A549 (cell line): ENCODE measurements at regions not wholly inside any gene's neighbourhood (a gene's known extent, or its start where the extent isn't known, plus 50 kb on each side); places are given as distances from the start of the nearest gene placed in this dataset.

Source experiments
- ATAC-seq, 2 experiments: fragments of 200-7000 bp in 1 of 2; fragments of >200 bp in 1 of 2; cut with Nextera tagmentation in 1 of 2; cut with Tn5 transposase in 1 of 2; 3 replicates each; pipeline versions ENCODE4 v1.8.0 to v1.9.1; 2018 to 2020; ENCODE audit warnings: mild to moderate bottlenecking in 1 of 2, moderate library complexity in 1 of 2
- CTCF ChIA-PET: fragments of 300-600 bp; sonication (Branson Sonifier 250); formaldehyde crosslinking; extraction: SDS; loops from one replicate; lab custom pipeline; 2021; ENCODE audit warnings: antibody characterized with exemption, inconsistent platforms; lab: Yijun Ruan, JAX
- POLR2A ChIA-PET: fragments of 350-600 bp; formaldehyde crosslinking; extraction: SDS; loops from one replicate; lab custom pipeline; 2021; ENCODE audit warnings: antibody characterized with exemption, inconsistent platforms; lab: Yijun Ruan, JAX
- DNase-seq, 2 experiments: peaks; one replicate each; pipeline versions ENCODE4 v3.0.0 to v3.0.0-alpha.2; 2011 to 2016; ENCODE audit warnings: low read depth in 1 of 2, low spot score in 1 of 2
- FAIRE-seq: peaks from 2 replicates; lab custom pipeline; 2011; peaks lifted over from hg19 to GRCh38; lab: Jason Lieb, UNC
- H3K27ac ChIP-seq, 2 experiments: fragments of >200 bp; sonication (Bioruptor Twin); formaldehyde crosslinking; 3 replicates each; pipeline ENCODE4 v1.5.1; 2016 to 2017
- H3K4me1 ChIP-seq: fragments of >200 bp; sonication (Bioruptor Twin); formaldehyde crosslinking; 3 replicates; pipeline ENCODE4 v1.6.1; 2016
- H3K4me2 ChIP-seq: fragments of >200 bp; sonication (Bioruptor Twin); formaldehyde crosslinking; 3 replicates; pipeline ENCODE4 v1.6.1; 2016
- H3K4me3 ChIP-seq: fragments of >200 bp; sonication (Bioruptor Twin); formaldehyde crosslinking; 3 replicates; pipeline ENCODE4 v1.5.1; 2016
- H3K9me3 ChIP-seq: fragments of >200 bp; sonication (Bioruptor Twin); formaldehyde crosslinking; 3 replicates; pipeline ENCODE4 v1.6.1; 2016
- CBX2 ChIP-seq: fragments of 200-600 bp; sonication (generic); IDR thresholded peaks from 2 replicates; pipeline ENCODE4 v1.6.1; 2016; ENCODE audit warnings: low read depth, mild to moderate bottlenecking, borderline replicate concordance
- EHF ChIP-seq: fragments of 250-450 bp; sonication (Bioruptor Pico); IDR thresholded peaks from 2 replicates; pipeline ENCODE4 v1.5.0; 2020; ENCODE audit warnings: mild to moderate bottlenecking
- EHMT2 ChIP-seq: fragments of 200-600 bp; sonication (generic); IDR thresholded peaks from 2 replicates; pipeline ENCODE4 v1.6.1; 2016; ENCODE audit warnings: antibody characterized with exemption, low read depth, mild to moderate bottlenecking, moderate library complexity
- FOSB ChIP-seq: fragments of 250-450 bp; sonication (Bioruptor Pico); IDR thresholded peaks from 2 replicates; pipeline ENCODE4 v1.5.0; 2020; ENCODE audit warnings: mild to moderate bottlenecking, moderate library complexity
- FOSL2 ChIP-seq, 2 experiments: fragments of 450-650 bp in 1 of 2; fragments of >200 bp in 1 of 2; sonication (Bioruptor Twin) in 1 of 2; formaldehyde crosslinking; IDR thresholded peaks; 2 replicates each; pipeline versions ENCODE4 v1.5.0 to v1.6.1; 2016 to 2020; ENCODE audit warnings: mild to moderate bottlenecking in 1 of 2, moderate library complexity in 1 of 2
- HOXA7 ChIP-seq: fragments of 250-450 bp; sonication (Bioruptor Pico); IDR thresholded peaks from 2 replicates; pipeline ENCODE4 v1.5.0; 2020; ENCODE audit warnings: mild to moderate bottlenecking, moderate library complexity
- JUN ChIP-seq, 2 experiments: fragments of >200 bp; sonication (Bioruptor Twin); formaldehyde crosslinking; IDR thresholded peaks; 2 replicates in 1 of 2; 3 replicates in 1 of 2; pipeline ENCODE4 v1.6.1; 2016 to 2017
- MAFK ChIP-seq: fragments of 450-650 bp; IDR thresholded peaks from 2 replicates; pipeline ENCODE4 v1.6.1; 2014; ENCODE audit not compliant: partially characterized antibody
- NFE2L2 ChIP-seq: fragments of 150-350 bp; conservative IDR thresholded peaks from 2 replicates; pipeline ENCODE4 v1.6.1; 2014; ENCODE audit warnings: low read length
- NPAS2 ChIP-seq: fragments of 250-450 bp; sonication (Bioruptor Pico); IDR thresholded peaks from 2 replicates; pipeline ENCODE4 v1.8.0; 2022; ENCODE audit warnings: mild to moderate bottlenecking, moderate library complexity, borderline replicate concordance
- POLR2AphosphoS2 ChIP-seq: conservative IDR thresholded peaks from 2 replicates; pipeline ENCODE4 v1.6.1; 2012; ENCODE audit warnings: low read length, improper control_type of control experiment, inconsistent platforms
- RNF2 ChIP-seq: fragments of 200-600 bp; sonication (generic); IDR thresholded peaks from 2 replicates; pipeline ENCODE4 v1.6.1; 2016; ENCODE audit warnings: low read depth, mild to moderate bottlenecking, antibody characterized with exemption, moderate library complexity, borderline replicate concordance
- ZFP36 ChIP-seq: fragments of 450-650 bp; IDR thresholded peaks from 2 replicates; pipeline ENCODE4 v1.6.1; 2014; ENCODE audit warnings: borderline replicate concordance; ENCODE audit not compliant: partially characterized antibody
- WGBS: methylation state at CpG from one replicate; pipeline ENCODE4 v1.1.6; 2017; ENCODE audit errors: missing lambda C conversion rate; 5-methylcytosine and 5-hydroxymethylcytosine counted together
- TF ChIP-seq, protein P1 (sequence below): fragments of 250-450 bp; sonication (Bioruptor Pico); IDR thresholded peaks from 2 replicates; pipeline ENCODE4 v1.5.0; 2020; ENCODE audit warnings: low read depth, mild to moderate bottlenecking, moderate library complexity
- TF ChIP-seq, protein P2 (sequence below): fragments of 450-650 bp; IDR thresholded peaks from 2 replicates; pipeline ENCODE4 v1.6.1; 2014; ENCODE audit warnings: antibody characterized with exemption
- TF ChIP-seq, protein P3 (sequence below): IDR thresholded peaks from 2 replicates; pipeline ENCODE4 v1.6.1; 2012; ENCODE audit warnings: low read depth, borderline replicate concordance
- TF ChIP-seq, protein P4 (sequence below): fragments of 150-350 bp; IDR thresholded peaks from 2 replicates; pipeline ENCODE4 v1.6.1; 2014; ENCODE audit warnings: low read depth, mild to moderate bottlenecking, low read length
- TF ChIP-seq, protein P5 (sequence below): fragments of >200 bp; sonication (Bioruptor Twin); formaldehyde crosslinking; IDR thresholded peaks from 2 replicates; pipeline ENCODE4 v1.6.1; 2016
- TF ChIP-seq, protein P6 (sequence below): fragments of 200-600 bp; sonication (generic); IDR thresholded peaks from 2 replicates; pipeline ENCODE4 v1.6.1; 2016; ENCODE audit warnings: antibody characterized with exemption, mild to moderate bottlenecking, moderate library complexity
- TF ChIP-seq, protein P7 (sequence below): IDR thresholded peaks from 2 replicates; pipeline ENCODE4 v1.6.1; 2012

DNA sequence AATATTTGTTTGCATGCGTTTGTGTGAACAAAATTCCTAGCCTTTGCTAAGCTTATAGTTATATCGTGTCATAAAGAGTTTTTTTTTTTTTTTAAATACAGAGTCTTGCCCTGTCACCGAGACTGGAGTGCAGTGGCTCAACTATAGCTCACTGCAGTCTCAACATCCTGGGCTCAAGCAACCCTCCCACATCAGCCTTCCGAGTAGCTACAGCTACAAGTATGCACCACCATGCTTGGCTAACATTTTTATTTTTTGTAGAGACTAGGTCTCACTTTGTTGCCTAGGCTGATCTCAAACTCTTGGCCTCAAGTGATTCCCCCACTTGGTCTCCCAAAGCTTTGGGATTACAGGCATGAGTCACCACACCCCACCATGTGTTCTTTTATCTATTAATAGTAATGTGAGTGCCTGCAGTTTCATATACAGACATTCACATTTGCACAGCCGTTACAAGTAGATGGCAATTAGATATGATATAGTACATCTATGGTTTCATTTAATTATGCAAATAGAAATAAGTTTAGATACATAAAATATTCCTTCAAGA lies 848.6 kb downstream of the PDCD6IP start (continued):
- TF ChIP-seq, protein P1, sequence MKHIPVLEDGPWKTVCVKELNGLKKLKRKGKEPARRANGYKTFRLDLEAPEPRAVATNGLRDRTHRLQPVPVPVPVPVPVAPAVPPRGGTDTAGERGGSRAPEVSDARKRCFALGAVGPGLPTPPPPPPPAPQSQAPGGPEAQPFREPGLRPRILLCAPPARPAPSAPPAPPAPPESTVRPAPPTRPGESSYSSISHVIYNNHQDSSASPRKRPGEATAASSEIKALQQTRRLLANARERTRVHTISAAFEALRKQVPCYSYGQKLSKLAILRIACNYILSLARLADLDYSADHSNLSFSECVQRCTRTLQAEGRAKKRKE (CRISPR knock-in tag) = no peak
- TF ChIP-seq HOXA7 (no peak), FOSL2 (IDR thresholded peaks at IDR 0.05) (no peak), FOSL2 (CRISPR knock-in tag; IDR thresholded peaks at IDR 0.05) (no peak), CBX2 (no peak), FOSB (CRISPR knock-in tag) (no peak), NPAS2 (CRISPR knock-in tag) (no peak)
- TF ChIP-seq, protein P2, sequence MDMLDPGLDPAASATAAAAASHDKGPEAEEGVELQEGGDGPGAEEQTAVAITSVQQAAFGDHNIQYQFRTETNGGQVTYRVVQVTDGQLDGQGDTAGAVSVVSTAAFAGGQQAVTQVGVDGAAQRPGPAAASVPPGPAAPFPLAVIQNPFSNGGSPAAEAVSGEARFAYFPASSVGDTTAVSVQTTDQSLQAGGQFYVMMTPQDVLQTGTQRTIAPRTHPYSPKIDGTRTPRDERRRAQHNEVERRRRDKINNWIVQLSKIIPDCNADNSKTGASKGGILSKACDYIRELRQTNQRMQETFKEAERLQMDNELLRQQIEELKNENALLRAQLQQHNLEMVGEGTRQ = no peak
- TF ChIP-seq, protein P3, sequence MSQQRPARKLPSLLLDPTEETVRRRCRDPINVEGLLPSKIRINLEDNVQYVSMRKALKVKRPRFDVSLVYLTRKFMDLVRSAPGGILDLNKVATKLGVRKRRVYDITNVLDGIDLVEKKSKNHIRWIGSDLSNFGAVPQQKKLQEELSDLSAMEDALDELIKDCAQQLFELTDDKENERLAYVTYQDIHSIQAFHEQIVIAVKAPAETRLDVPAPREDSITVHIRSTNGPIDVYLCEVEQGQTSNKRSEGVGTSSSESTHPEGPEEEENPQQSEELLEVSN = no peak

DNA sequence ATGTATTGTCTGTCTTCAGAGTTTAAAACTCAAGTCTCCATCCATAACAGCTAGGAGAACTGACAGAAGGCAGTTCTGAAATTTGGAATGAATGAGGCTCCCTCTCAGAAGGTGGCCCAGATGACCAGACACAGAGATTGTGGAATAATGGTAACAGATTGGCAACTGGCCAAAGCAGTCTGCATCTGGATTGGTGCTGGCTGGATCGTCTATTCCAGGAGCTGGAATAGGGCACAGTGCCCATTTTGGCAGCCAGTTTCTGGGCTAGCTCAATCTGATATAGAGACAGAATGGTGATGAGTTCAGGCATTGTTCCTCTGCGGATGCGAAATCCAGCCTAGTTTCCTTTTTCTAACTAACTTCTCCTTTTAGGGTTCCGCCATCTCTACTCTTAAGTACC lies 851.7 kb downstream of the PDCD6IP start:
- no peak for ATAC-seq
- POLR2A ChIA-PET = no interaction called here
- H3K9me3 ChIP-seq = no peaks in the 10 kb centered on the region
- H3K27ac ChIP-seq = no peak overlapping the region
- no peak for DNase-seq
- TF ChIP-seq JUN (IDR thresholded peaks at IDR 0.05) = no peak
- TF ChIP-seq ZFP36 = no peak
- H3K4me2 ChIP-seq = no peak overlapping the region
- CTCF ChIA-PET = no interaction called here
- no peak overlapping the region for H3K4me3 ChIP-seq
- no peak for FAIRE-seq
- WGBS = 70% methylated on average over 4 of the region's 4 CpGs
- H3K4me1 ChIP-seq = no peaks in the 10 kb centered on the region

DNA sequence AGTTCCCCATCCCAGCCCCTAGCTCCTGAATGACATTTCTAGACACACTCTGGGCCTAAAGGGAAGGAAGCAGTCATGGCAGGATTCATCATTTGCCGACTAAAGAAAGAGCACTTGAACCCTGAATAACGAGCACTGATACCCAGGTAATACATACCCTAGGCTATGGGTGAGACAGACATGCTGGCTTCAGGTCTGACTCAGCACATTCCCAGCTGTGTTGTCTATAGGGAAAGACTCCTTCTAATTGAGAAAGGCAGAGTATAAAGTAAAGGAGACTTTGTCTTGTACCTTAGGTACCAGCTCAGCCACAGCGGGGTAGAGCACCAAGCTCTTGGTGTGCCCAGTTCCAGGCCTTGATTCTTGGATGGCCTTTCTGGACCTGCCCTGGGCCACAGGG lies 870.5 kb downstream of the PDCD6IP start:
- ChIA-PET POLR2A (no interaction called here), CTCF (interaction anchor here (0.8 to 1.0 kb wide), 2 partner anchors 16 to 785 kb away, joined by 3 to 4 read pairs; no protein-coding TSS in a partner anchor)
- TF ChIP-seq RNF2 (no peak), CBX2 (no peak), NFE2L2 (no peak), EHMT2 (no peak), MAFK (peak; percentile 55)
- TF ChIP-seq, protein P4, sequence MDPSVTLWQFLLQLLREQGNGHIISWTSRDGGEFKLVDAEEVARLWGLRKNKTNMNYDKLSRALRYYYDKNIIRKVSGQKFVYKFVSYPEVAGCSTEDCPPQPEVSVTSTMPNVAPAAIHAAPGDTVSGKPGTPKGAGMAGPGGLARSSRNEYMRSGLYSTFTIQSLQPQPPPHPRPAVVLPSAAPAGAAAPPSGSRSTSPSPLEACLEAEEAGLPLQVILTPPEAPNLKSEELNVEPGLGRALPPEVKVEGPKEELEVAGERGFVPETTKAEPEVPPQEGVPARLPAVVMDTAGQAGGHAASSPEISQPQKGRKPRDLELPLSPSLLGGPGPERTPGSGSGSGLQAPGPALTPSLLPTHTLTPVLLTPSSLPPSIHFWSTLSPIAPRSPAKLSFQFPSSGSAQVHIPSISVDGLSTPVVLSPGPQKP = no peak
- TF ChIP-seq, protein P5, sequence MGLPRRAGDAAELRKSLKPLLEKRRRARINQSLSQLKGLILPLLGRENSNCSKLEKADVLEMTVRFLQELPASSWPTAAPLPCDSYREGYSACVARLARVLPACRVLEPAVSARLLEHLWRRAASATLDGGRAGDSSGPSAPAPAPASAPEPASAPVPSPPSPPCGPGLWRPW = no peak
- Histone ChIP-seq H3K4me2 (no peak overlapping the region), H3K9me3 (no peaks in the 10 kb centered on the region), H3K27ac (no peak overlapping the region), H3K4me3 (no peak overlapping the region), H3K4me1 (no peaks in the 10 kb centered on the region)
- FAIRE-seq (no peak), ATAC-seq (no peak), DNase-seq (no peak)
- 21% methylated on average over 3 of the region's 3 CpGs for WGBS

DNA sequence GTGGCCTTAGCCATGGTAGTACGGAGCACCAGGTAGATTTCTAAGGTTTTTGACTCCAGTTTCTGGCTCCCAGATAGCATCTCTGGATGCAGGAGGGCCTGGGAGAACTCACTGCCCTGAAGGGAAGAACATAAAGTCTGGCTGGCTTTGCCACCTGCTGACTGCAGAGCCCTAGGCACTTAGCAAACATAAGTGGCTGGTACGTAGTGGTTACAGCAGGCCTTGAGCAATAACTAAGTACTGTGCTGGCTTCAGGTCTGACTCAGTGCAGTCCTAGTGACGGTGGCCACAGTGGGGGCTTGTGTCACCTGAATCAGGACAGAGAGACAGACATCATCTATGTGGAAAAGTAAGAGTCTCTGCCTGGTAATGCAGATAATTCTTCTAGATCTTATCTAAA lies 871.1 kb downstream of the PDCD6IP start:
- 31% methylated on average over 3 of the region's 3 CpGs for WGBS
- ATAC-seq (no peak), FAIRE-seq (no peak)
- TF ChIP-seq, protein P6, sequence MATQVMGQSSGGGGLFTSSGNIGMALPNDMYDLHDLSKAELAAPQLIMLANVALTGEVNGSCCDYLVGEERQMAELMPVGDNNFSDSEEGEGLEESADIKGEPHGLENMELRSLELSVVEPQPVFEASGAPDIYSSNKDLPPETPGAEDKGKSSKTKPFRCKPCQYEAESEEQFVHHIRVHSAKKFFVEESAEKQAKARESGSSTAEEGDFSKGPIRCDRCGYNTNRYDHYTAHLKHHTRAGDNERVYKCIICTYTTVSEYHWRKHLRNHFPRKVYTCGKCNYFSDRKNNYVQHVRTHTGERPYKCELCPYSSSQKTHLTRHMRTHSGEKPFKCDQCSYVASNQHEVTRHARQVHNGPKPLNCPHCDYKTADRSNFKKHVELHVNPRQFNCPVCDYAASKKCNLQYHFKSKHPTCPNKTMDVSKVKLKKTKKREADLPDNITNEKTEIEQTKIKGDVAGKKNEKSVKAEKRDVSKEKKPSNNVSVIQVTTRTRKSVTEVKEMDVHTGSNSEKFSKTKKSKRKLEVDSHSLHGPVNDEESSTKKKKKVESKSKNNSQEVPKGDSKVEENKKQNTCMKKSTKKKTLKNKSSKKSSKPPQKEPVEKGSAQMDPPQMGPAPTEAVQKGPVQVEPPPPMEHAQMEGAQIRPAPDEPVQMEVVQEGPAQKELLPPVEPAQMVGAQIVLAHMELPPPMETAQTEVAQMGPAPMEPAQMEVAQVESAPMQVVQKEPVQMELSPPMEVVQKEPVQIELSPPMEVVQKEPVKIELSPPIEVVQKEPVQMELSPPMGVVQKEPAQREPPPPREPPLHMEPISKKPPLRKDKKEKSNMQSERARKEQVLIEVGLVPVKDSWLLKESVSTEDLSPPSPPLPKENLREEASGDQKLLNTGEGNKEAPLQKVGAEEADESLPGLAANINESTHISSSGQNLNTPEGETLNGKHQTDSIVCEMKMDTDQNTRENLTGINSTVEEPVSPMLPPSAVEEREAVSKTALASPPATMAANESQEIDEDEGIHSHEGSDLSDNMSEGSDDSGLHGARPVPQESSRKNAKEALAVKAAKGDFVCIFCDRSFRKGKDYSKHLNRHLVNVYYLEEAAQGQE = no peak
- TF ChIP-seq, protein P7, sequence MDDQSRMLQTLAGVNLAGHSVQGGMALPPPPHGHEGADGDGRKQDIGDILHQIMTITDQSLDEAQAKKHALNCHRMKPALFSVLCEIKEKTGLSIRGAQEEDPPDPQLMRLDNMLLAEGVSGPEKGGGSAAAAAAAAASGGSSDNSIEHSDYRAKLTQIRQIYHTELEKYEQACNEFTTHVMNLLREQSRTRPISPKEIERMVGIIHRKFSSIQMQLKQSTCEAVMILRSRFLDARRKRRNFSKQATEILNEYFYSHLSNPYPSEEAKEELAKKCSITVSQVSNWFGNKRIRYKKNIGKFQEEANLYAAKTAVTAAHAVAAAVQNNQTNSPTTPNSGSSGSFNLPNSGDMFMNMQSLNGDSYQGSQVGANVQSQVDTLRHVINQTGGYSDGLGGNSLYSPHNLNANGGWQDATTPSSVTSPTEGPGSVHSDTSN = no peak
- TF ChIP-seq EHF (CRISPR knock-in tag) (no peak), POLR2AphosphoS2 (no peak), FOSL2 (IDR thresholded peaks at IDR 0.05) (no peak), FOSL2 (CRISPR knock-in tag; IDR thresholded peaks at IDR 0.05) (no peak)

More for the DNA sequence above, 871.1 kb downstream of the PDCD6IP start:
- DNase-seq = no peak
- Histone ChIP-seq H3K9me3 (no peaks in the 10 kb centered on the region), H3K4me3 (no peak overlapping the region), H3K4me1 (no peaks in the 10 kb centered on the region), H3K4me2 (no peak overlapping the region), H3K27ac (no peak overlapping the region)
- ChIA-PET POLR2A (no interaction called here), CTCF (interaction anchor here (1.0 to 1.5 kb wide), 2 partner anchors 14 to 16 kb away, joined by 3 to 4 read pairs; no protein-coding TSS in a partner anchor)
